IMR-90 (cell line): ENCODE measurements at regions not wholly inside any gene's neighbourhood (a gene's known extent, or its start where the extent isn't known, plus 50 kb on each side); places are given as distances from the start of the nearest gene placed in this dataset.
A peak's percentile ranks its signal among the peaks of the same experiment; 100 is the strongest.

ENCODE experiments used
- ATAC-seq: fragments of 200-7000 bp; cut with Tn5 transposase; 2 replicates; pipeline ENCODE4 v1.9.1; 2020; ENCODE audit warnings: low read depth, mild to moderate bottlenecking, moderate library complexity
- BruUV-seq: library from RNA; stranded (reverse); fragments of 400-500 nt; replicated peaks from 2 replicates; lab custom pipeline; 2021; lab: Mats Ljungman, UMichigan
- CTCF ChIA-PET: fragments of 300-600 bp; formaldehyde crosslinking; extraction: SDS; loops from one replicate; lab custom pipeline; 2021; ENCODE audit warnings: antibody characterized with exemption; lab: Yijun Ruan, JAX
- POLR2A ChIA-PET: fragments of 300-600 bp; sonication (Branson Sonifier 250); formaldehyde crosslinking; loops from one replicate; lab custom pipeline; 2022; ENCODE audit warnings: antibody characterized with exemption; ENCODE audit not compliant: unreplicated experiment; lab: Charles Lee
- DNase-seq: peaks from one replicate; pipeline ENCODE4 v3.0.0; 2013
- H2AFZ ChIP-seq: replicated peaks from 2 replicates; pipeline ENCODE3; 2013; ENCODE audit warnings: low read length, mild to moderate bottlenecking; ENCODE audit not compliant: poor library complexity
- H2AK5ac ChIP-seq: 2 replicates; pipeline ENCODE4 v1.6.1; 2013; ENCODE audit warnings: low read depth, low read length, inconsistent platforms
- H2AK9ac ChIP-seq: replicated peaks from 2 replicates; pipeline ENCODE3; 2013; ENCODE audit warnings: mild to moderate bottlenecking, low read depth, low read length, moderate library complexity; ENCODE audit not compliant: poor library complexity
- H2BK120ac ChIP-seq: 2 replicates; pipeline ENCODE4 v1.6.1; 2013; ENCODE audit warnings: low read depth, low read length, inconsistent platforms
- H2BK15ac ChIP-seq: 3 replicates; pipeline ENCODE4 v1.6.1; 2013; ENCODE audit warnings: low read depth, low read length, inconsistent platforms
- H2BK20ac ChIP-seq: 2 replicates; pipeline ENCODE4 v1.6.1; 2013; ENCODE audit warnings: low read depth, mild to moderate bottlenecking, inconsistent platforms, low read length, moderate library complexity
- H2BK5ac ChIP-seq: 2 replicates; pipeline ENCODE4 v1.6.1; 2013; ENCODE audit warnings: mild to moderate bottlenecking, low read depth, low read length, inconsistent platforms; ENCODE audit not compliant: poor library complexity, severe bottlenecking
- H3K14ac ChIP-seq: replicated peaks from 2 replicates; pipeline ENCODE4 v1.6.1; 2013; ENCODE audit warnings: low read depth, low read length, inconsistent platforms
- H3K18ac ChIP-seq: 2 replicates; pipeline ENCODE4 v1.6.1; 2013; ENCODE audit warnings: low read depth, low read length, control low read depth
- H3K23ac ChIP-seq: 2 replicates; pipeline ENCODE4 v1.6.1; 2013; ENCODE audit warnings: low read depth, low read length, inconsistent platforms
- H3K27ac ChIP-seq: 2 replicates; pipeline ENCODE4 v1.5.1; 2013; ENCODE audit warnings: mild to moderate bottlenecking, control low read depth, low read length; ENCODE audit not compliant: insufficient read depth
- H3K27me3 ChIP-seq: 2 replicates; pipeline ENCODE4 v1.6.1; 2013; ENCODE audit warnings: low read length; ENCODE audit not compliant: control insufficient read depth, insufficient read depth
- H3K36me3 ChIP-seq: 2 replicates; pipeline ENCODE4 v1.6.1; 2013; ENCODE audit warnings: low read length, mixed read lengths; ENCODE audit not compliant: control insufficient read depth, insufficient read depth
- H3K4ac ChIP-seq: 2 replicates; pipeline ENCODE4 v1.6.1; 2013; ENCODE audit warnings: low read depth, low read length, inconsistent platforms
- H3K4me1 ChIP-seq: 2 replicates; pipeline ENCODE4 v1.6.1; 2013; ENCODE audit warnings: low read length, mixed read lengths; ENCODE audit not compliant: control insufficient read depth, insufficient read depth
- H3K4me2 ChIP-seq: 2 replicates; pipeline ENCODE4 v1.6.1; 2013; ENCODE audit warnings: low read depth, mild to moderate bottlenecking, control low read depth, low read length, moderate library complexity
- H3K4me3 ChIP-seq: 2 replicates; pipeline ENCODE4 v1.5.1; 2013; ENCODE audit warnings: low read depth, mild to moderate bottlenecking, control low read depth, low read length, moderate library complexity; ENCODE audit not compliant: insufficient read depth
- H3K56ac ChIP-seq: 2 replicates; pipeline ENCODE4 v1.6.1; 2013; ENCODE audit warnings: low read length, inconsistent platforms; ENCODE audit not compliant: insufficient read depth; ENCODE audit errors: extremely low read depth
- H3K79me1 ChIP-seq, 2 experiments: 2 replicates each; pipeline ENCODE4 v1.6.1; 2013; ENCODE audit warnings: low read length in 2 of 2, inconsistent platforms in 1 of 2, low read depth in 1 of 2
- H3K9ac ChIP-seq: 2 replicates; pipeline ENCODE4 v1.6.1; 2013; ENCODE audit warnings: low read depth, low read length, control low read depth
- H3K9me1 ChIP-seq: 2 replicates; pipeline ENCODE4 v1.6.1; 2013; ENCODE audit warnings: low read length, inconsistent platforms; ENCODE audit not compliant: insufficient read depth
- H3K9me3 ChIP-seq: 2 replicates; pipeline ENCODE4 v1.6.1; 2013; ENCODE audit warnings: low read length; ENCODE audit not compliant: control insufficient read depth, insufficient read depth
- H4K20me1 ChIP-seq: 2 replicates; pipeline ENCODE4 v1.6.1; 2013; ENCODE audit warnings: low read length, inconsistent platforms; ENCODE audit not compliant: insufficient read depth
- H4K5ac ChIP-seq: 2 replicates; pipeline ENCODE4 v1.6.1; 2013; ENCODE audit warnings: mild to moderate bottlenecking, low read depth, low read length, control low read depth
- H4K8ac ChIP-seq, 2 experiments: 2 replicates each; pipeline ENCODE4 v1.6.1; 2013; ENCODE audit warnings: low read depth in 2 of 2, low read length in 2 of 2, control low read depth in 1 of 2, inconsistent platforms in 1 of 2
- H4K91ac ChIP-seq: 2 replicates; pipeline ENCODE4 v1.6.1; 2013; ENCODE audit warnings: low read depth, low read length, inconsistent platforms; ENCODE audit not compliant: insufficient read depth
- CEBPB ChIP-seq: IDR thresholded peaks from 2 replicates; pipeline ENCODE4 v1.6.1; 2012; ENCODE audit warnings: low read depth, low read length, improper control_type of control experiment
- CHD1 ChIP-seq: IDR thresholded peaks from 2 replicates; pipeline ENCODE4 v1.6.1; 2012; ENCODE audit warnings: low read depth, low read length, improper control_type of control experiment
- CTCF ChIP-seq: conservative IDR thresholded peaks from 2 replicates; pipeline ENCODE4 v1.5.1; 2012; ENCODE audit warnings: mild to moderate bottlenecking, low read depth, low read length, improper control_type of control experiment
- FOS ChIP-seq: fragments of 150-350 bp; IDR thresholded peaks from 2 replicates; pipeline ENCODE4 v1.6.1; 2016; ENCODE audit warnings: low read depth, low read length
- MAFK ChIP-seq: IDR thresholded peaks from 2 replicates; pipeline ENCODE4 v1.6.1; 2012; ENCODE audit warnings: low read depth, low read length, improper control_type of control experiment
- NFE2L2 ChIP-seq: fragments of 150-350 bp; IDR thresholded peaks from 2 replicates; pipeline ENCODE4 v1.6.1; 2016; ENCODE audit warnings: low read depth, mild to moderate bottlenecking, low read length
- RCOR1 ChIP-seq: IDR thresholded peaks from 2 replicates; pipeline ENCODE4 v1.6.1; 2012; ENCODE audit warnings: mild to moderate bottlenecking, low read length, improper control_type of control experiment; ENCODE audit not compliant: insufficient replicate concordance
- SMC3 ChIP-seq: fragments of 150-350 bp; IDR thresholded peaks from 2 replicates; pipeline ENCODE4 v1.6.1; 2016; ENCODE audit warnings: low read depth, mild to moderate bottlenecking, antibody characterized with exemption, low read length, moderate library complexity
- WGBS, 2 experiments: methylation state at CpG; one replicate each; pipeline versions ENCODE4 v1.1.5 to v1.1.7; 2013; ENCODE audit warnings: missing lambda C conversion rate in 2 of 2; ENCODE audit not compliant: insufficient read length in 1 of 2; ENCODE audit errors: extremely low coverage in 2 of 2; 5-methylcytosine and 5-hydroxymethylcytosine counted together
- dilution Hi-C: fragments of 300-500 bp; cut with HindIII; formaldehyde crosslinking; loops from one replicate; pipeline ENCODE4 v1.14.3; 2018; ENCODE audit warnings: low sequenced_read_pairs; ENCODE audit not compliant: unreplicated experiment
- in situ Hi-C: fragments of 300-500 bp; cut with MboI; formaldehyde crosslinking; loops from 3 replicates; pipeline ENCODE4 v1.14.3; 2019; ENCODE audit warnings: low sequenced_read_pairs, inconsistent platforms, mixed read lengths
- intact Hi-C: fragments of 100-400 bp; cut with micrococcal nuclease; formaldehyde crosslinking; loops from 2 replicates; pipeline ENCODE4 v1.10.0; 2022

GRCh38 chr3:74537164-74537563 is 77.3 kb downstream of the CNTN3 start:
- no peak overlapping the region for H4K5ac ChIP-seq
- no peaks in the 10 kb centered on the region for H3K27me3 ChIP-seq
- ATAC-seq (peak; percentile 22), DNase-seq (peak; percentile 80)
- H3K4me2 ChIP-seq: no peak overlapping the region
- in situ Hi-C loops (no loop called here), intact Hi-C loops (no loop called here), dilution Hi-C loops (no loop called here)
- H2BK15ac ChIP-seq: no peak overlapping the region
- H3K9me3 ChIP-seq: no peaks in the 10 kb centered on the region
- no peak overlapping the region for H2AK9ac ChIP-seq
- no peak overlapping the region for H3K4me3 ChIP-seq
- no peaks in the 10 kb centered on the region for H3K36me3 ChIP-seq
- no peak overlapping the region for H3K27ac ChIP-seq
- H2AK5ac ChIP-seq: no peak overlapping the region
- ChIA-PET POLR2A (no interaction called here), CTCF (interaction anchor here (0.8 kb wide), 1 partner anchor 205 kb away, joined by 3 read pairs; no protein-coding TSS in a partner anchor)
- no TSS peak for BruUV-seq
- no peak overlapping the region for H2BK120ac ChIP-seq
- no peak overlapping the region for H2BK20ac ChIP-seq
- no peak overlapping the region for H3K23ac ChIP-seq
- H2BK5ac ChIP-seq: no peak overlapping the region
- no peaks in the 10 kb centered on the region for H4K20me1 ChIP-seq
- TF ChIP-seq CHD1 (no peak), SMC3 (no peak), RCOR1 (no peak), NFE2L2 (no peak), CEBPB (no peak), MAFK (no peak), CTCF (no peak), FOS (no peak)
- H3K18ac ChIP-seq: no peak overlapping the region; the same call in 1 of the 2 replicates
- no peaks in the 10 kb centered on the region for H3K9me1 ChIP-seq
- H3K56ac ChIP-seq: no peak overlapping the region
- H2AFZ ChIP-seq: no peak overlapping the region
- no peak overlapping the region for H3K14ac ChIP-seq
- no peak overlapping the region for H4K91ac ChIP-seq
- peaks cover 6% of the 10 kb centered on the region; the same call in 1 of the 2 replicates for H3K4me1 ChIP-seq
- WGBS, 2 experiments: no CpG with 5 or more reads among the region's 4 CpGs
- H3K79me1 ChIP-seq: peaks cover 0 to 2% of the 10 kb centered on the region in 2 experiments; a peak in 1 of 4 replicates
- H3K9ac ChIP-seq: no peak overlapping the region
- no peak overlapping the region for H3K4ac ChIP-seq
- H4K8ac ChIP-seq: no peak overlapping the region
